GM12872 (cell line): ENCODE measurements at regions not wholly inside any gene's neighbourhood (a gene's known extent, or its start where the extent isn't known, plus 50 kb on each side); places are given as distances from the start of the nearest gene placed in this dataset.

Experiments
- TF ChIP-seq, protein P1 (sequence below): IDR thresholded peaks from 3 replicates; pipeline ENCODE4 v1.5.1; 2011; ENCODE audit warnings: low read depth, mild to moderate bottlenecking, low read length, moderate library complexity; ENCODE audit not compliant: insufficient read depth

DNA sequence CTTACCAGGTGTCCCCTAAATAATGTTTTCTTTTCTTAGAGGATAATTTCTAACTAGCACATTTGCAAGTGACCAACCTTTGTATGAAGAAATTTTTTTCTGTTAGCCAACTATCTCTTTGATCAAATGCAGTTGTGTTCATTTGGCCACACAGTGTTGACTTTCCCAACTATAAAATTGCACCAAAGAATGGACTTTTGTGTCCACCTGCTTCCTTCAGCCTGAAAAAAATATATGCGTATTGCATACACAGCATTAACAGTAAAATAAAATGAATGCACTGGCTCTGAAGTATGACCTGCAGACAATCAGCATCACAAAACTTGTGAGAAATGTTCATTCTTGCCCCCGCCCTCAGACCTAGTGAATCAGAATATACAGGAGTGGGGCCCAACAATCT is 342.0 kb downstream of the SEC23A start:
- TF ChIP-seq, protein P1, sequence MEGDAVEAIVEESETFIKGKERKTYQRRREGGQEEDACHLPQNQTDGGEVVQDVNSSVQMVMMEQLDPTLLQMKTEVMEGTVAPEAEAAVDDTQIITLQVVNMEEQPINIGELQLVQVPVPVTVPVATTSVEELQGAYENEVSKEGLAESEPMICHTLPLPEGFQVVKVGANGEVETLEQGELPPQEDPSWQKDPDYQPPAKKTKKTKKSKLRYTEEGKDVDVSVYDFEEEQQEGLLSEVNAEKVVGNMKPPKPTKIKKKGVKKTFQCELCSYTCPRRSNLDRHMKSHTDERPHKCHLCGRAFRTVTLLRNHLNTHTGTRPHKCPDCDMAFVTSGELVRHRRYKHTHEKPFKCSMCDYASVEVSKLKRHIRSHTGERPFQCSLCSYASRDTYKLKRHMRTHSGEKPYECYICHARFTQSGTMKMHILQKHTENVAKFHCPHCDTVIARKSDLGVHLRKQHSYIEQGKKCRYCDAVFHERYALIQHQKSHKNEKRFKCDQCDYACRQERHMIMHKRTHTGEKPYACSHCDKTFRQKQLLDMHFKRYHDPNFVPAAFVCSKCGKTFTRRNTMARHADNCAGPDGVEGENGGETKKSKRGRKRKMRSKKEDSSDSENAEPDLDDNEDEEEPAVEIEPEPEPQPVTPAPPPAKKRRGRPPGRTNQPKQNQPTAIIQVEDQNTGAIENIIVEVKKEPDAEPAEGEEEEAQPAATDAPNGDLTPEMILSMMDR: no peak

DNA sequence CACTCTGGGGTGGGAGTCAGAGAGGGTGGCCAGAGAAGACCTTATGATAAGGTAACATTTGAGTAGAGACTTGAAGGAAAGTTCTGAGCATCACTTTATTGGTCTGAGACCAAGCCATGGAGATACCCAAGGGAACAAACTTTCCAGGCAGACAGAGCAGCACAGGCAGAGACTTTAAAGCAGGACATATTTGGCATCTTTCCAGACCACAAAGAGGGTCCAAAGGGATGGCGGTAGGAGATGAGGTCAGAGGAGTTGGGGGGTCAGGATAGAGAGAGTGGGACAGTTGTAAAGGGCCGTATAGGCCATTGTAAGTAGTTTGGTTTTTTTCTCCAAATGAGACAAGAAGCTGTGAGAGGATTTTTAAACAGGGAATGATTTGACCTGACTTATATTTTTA is 344.4 kb downstream of the SEC23A start:
- TF ChIP-seq, protein P1: no peak

DNA sequence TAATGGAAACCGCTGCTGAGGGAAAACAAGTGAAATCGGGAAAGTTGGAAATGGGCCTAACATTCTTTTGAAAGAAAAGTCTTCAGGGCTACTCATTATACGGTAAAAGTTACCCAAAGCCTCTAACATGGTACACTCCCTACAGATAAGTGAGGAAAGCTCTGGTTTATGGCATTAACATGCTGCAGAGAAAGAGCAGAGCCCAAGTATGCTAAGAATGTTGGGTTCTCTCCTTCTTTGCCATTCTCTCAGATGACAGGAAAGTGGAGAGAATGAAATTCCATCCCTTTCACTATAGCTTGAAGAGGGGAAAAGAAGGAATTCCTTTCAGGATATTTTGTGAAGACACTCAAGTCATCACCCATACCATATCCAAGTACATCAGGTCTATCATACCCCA is 348.0 kb downstream of the SEC23A start:
- TF ChIP-seq, protein P1: no peak

DNA sequence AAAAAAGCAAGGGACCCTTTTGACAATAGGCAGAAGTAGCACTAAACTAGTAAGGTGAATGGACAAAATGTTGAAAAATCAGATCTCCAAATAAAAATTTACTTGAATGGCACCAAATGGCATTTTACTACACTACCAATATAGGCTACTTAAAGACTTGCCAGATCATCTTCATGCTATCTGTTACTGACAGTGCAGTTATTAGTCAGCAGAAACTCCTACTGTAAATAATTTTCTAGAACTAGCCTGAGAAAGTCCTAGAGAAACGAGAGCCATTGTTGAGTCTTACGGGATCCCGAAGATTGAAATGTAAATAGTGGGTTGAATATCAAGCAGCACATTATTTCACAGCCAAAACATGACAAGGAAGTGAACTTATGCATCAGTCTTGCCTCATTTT is 350.3 kb downstream of the SEC23A start:
- TF ChIP-seq, protein P1: no peak

DNA sequence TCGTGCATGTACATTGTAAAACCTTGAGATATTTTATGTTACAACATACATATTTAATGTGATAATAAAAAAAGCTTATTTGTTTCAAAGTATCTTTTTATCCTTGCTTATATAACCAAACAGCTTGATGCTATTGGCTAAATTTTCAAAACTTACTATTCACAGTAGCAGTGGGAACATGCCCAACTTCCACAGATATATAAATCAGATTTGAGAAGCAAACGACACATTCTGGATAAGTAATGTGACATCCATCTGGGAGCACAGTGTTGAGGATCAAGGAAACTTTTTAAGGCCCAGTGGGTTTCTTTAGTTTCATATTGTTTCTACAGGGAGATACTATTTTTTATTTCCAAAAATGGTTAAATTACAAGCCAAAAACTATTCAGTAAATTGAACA is 350.7 kb downstream of the SEC23A start:
- TF ChIP-seq, protein P1: no peak

DNA sequence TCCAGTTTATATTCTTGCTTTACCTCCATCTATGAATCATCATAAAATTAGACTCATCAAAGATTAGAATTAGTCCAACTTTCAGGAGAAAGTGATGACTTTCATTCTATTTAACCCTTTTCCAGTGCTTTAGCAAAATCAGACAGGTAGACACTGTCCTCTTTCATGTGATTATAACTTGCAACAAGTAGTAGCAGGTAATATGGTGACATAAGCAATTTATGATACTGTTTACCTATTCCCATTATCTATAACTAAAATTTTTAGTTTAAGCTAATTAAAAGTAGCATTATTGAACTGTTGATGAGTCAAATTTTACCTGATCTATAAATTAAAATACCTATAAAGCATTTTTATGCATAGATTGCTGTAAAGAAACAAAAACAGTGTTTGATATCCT is 351.6 kb downstream of the SEC23A start:
- TF ChIP-seq, protein P1: no peak

DNA sequence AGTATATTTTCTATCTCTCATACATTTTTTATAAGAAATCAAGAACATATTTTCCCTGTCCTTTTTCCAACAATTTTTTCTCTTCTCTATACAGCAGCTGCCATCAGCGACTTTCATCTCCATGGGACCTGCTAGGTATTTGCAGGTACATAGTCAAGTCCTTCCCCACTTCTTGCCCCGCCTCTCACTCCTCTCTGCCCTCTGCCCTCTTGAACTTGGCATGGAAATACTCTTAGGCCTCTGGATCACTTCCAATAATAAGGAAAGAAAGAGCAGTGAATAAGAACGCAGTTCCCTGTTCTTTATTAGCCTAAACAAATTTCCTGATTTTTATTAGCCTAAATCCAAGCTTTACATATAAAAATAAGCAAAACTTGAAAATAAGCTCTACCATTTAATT is 353.1 kb downstream of the SEC23A start:
- TF ChIP-seq, protein P1: no peak

DNA sequence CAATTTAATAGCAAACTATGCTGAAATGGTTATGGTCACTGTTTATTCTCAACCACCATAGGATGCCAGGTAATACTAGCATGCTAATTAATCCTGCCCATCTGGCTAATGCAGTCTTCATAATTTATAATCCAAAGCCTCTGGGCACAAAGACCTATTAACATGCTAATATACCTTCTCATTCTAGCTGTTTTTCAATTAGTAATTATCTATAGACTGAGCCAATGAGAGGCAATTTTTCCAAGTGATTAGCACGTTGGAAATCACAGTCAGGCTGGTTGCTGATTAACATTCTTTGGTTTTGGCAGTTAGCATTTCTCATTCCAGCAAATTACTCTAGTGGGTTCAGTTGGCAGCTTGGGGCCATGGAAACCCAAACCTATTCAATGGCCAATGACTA is 357.2 kb downstream of the SEC23A start:
- TF ChIP-seq, protein P1: no peak
